Epidermal melanocyte (primary cell): ENCODE measurements at regions not wholly inside any gene's neighbourhood (a gene's known extent, or its start where the extent isn't known, plus 50 kb on each side); places are given as distances from the start of the nearest gene placed in this dataset.
A peak's percentile ranks its signal among the peaks of the same experiment; 100 is the strongest.
"Not testable (repeated sequence)": the region's sequence is repeated elsewhere in the genome, so short reads cannot be mapped to it uniquely, and the experiment has no call there.

Source experiments
- DNase-seq: peaks from one replicate; pipeline ENCODE4 v3.0.0; 2011; ENCODE audit warnings: low spot score; ENCODE audit not compliant: insufficient read length

DNA sequence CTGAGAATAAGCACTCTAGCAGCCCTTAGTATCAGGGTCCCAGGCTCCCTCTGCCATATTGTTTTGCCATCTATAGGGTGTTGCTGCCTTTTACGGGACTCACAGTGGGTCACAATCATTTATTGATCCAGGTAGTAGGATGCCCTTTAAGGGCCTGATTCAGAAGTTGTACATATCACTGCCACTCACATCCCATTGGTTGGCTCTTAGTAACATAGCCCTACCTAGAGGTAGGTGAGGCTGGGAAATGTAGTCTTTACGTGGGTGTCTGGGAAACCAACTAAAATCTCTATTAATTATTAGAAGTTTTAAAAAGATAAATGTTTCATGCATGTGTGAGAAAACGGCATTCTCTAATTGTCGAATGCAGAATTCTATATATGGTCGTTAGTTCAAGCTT lies 78.8 kb upstream of the ATP5PO start:
- DNase-seq: no peak

DNA sequence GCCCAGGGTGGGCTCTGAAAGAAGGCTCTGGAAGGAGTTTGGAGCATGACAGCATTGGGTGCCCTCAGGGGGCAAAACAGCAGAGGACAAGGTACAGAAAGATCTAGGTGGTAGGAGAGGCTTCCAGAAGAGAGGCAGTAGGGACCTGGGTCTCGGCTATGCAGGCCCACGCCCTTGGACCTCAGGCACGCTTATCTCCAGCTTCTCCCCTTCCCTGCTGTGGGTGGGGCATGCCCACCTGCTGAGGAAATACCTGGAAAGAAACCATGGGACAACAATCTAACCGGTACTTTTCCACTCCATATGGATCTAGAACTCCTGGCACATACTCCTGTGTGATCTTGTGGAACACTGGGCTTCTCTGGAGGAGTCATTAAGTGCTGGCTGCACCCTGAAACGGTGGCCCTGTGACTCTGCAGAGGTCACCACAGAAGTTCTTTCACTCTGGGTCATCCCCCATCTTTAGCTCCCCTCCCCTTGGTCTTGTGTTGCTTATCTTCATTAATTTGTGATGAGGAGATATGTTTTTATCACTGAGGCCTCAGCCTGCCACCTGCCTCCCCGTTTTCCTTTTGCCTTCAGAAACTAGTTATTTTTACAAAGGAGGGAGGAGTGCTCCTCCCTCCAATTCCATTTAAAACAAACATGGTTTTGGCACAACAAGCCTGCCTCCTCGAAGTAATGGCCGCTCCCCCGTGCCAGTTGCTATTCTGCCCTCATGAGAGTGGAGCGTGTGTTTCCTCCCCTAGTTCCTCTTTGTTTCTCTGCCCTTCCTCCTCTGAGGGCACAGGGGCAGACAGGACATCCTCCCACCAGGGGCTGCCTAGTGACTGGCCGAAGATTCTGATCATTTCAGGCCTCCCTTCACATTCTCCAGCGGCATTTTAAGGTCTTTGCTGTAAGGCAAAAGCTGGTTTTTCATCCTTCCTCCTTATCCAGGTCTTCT lies 78.0 kb upstream of the ATP5PO start:
- no peak for DNase-seq

DNA sequence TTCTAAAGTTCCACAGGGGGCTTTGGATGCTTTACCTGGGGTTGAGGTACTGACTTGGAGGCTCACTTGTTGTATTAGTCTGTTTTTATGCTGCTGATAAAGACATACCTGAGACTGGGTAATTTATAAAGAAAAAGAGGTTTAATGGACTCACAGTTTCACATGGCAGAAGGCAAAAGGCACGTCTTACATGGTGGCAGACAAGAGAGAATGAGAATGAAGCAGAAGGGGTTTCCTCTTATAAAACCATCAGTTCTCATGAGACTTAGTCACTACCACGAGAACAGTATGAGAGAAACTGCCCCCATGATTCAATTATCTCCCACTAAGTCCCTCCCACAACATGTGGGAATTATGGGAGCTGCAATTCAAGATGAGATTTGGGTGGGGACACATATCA lies 76.8 kb upstream of the ATP5PO start:
- DNase-seq: not testable (repeated sequence)

DNA sequence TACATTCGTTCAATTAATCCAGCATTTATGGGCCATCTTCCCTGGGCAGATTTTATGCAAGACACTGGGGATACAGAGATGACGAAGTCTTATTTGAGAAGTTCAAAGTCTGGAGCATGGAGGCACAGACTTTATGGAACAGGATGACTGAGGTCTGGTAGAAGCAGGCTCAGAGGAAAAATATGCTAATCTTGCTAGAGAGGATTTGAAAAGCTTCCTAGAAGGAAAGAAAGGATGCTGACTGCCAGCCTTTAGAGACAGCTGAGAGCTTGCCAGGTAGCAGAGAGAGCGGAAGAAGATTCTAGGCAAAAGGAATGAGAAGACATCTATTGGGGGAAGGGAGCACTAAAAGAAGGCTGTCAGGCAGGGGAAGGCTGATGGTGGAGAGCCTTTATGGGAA lies 75.5 kb upstream of the ATP5PO start:
- no peak for DNase-seq

DNA sequence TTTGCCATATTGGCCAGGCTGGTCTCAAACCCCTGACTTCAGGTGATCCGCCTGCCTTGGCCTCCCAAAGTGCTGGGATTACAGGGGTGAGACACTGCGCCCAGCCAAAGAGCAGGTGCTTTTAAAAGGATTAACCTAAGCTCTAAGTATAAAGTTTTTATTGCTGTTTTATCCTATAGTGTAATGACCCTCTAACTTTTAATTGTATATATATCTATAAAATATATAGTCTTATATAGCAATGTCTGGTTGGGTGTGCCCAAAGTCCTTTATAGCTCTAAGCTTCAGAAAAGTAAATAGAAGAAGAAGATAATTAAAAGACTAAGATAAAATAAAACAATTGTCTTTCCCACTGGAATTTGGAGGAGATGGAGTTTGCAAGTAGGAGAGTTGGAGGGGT lies 73.8 kb upstream of the ATP5PO start:
- no peak for DNase-seq

DNA sequence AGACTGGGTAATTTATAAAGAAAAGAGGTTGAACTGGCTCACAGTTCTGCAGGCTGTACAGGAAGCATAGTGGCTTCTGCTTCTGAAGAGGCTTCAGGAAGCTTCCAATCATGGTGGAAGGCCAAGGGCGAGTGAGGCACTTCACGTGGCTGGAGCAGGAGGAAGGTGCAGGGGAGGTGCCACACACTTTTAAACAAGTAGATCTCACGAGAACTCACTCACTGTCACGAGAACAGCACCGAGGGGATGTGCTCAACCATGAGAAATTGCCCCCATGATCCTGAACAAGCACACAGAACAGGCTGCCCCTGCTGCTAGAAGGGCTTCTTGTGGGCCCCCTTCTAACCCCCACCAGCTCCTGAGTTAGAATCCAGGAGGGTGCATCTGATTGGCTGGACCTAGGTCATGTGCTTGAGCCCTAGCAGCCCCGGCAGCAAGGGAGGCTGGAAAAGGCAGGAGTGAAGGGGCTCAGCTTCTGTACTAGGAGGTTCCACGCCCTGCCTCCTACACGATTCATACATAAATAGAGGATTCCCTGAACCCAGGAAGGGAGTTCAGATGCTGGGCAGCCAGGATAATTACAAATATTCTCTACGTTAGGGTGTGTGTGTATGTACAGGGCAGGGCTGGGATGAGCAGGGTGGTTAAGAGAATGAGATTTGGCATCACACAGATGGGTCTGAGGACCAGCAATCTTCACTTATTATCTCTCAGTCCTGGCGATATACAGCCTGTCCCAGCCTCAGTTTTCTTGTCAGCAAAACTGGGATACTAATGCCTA lies 72.8 kb upstream of the ATP5PO start:
- no peak for DNase-seq

DNA sequence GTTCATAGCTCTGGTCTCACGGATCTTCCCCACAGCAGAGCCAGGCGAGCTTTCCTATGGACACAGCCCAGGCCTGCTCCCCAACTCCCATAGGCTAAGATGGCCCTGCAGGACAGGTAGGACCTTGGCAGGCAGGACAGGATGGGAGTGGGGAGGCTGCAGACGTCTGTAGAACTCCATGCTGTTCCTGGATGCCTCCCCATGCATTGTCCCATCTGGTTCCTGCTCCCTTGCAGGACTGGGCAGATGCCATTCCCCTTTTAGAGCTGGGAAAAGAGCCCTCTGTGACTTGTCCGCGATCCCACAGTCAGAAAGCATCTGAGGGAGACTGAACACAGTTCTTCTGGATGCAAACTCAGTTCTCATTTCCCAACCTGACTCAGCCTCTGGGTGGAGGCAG lies 71.9 kb upstream of the ATP5PO start:
- no peak for DNase-seq

DNA sequence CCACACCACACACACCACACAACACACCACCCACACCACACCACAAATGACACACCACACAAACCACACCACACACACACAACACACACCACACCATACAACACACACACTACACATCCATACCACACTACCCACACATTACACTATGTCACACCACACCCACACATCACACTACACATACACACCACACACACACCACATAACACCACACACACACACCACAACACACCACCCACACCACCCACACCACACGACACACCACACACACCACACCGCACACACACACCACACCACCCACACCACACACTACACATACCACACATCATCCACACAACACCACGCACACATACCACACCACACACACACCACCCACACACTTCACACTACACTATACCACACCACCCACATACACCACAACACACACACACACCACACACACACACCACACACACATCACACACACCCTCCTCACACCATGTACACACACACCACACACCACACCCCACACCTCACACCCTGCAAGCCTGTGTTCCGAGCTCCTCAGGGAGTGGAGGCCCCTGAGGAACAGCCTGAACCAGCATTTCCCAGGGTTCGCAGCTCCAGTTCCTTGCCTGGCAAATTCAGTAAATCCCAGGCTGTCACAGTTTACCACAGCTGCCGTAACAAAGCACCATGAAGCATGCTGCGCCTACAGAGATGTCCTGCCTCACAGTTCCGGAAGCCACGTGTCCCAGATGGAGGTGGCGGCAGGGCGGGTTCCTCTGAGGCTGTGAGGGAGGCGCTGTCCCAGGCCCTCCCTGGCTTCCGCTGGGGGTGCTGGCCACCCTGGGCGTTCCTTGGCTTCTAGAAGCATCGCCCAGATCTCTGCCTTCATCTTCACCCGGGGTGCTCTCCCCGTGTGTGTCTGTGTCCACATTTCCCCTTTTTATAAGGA lies 69.8 kb upstream of the ATP5PO start:
- DNase-seq: no peak

DNA sequence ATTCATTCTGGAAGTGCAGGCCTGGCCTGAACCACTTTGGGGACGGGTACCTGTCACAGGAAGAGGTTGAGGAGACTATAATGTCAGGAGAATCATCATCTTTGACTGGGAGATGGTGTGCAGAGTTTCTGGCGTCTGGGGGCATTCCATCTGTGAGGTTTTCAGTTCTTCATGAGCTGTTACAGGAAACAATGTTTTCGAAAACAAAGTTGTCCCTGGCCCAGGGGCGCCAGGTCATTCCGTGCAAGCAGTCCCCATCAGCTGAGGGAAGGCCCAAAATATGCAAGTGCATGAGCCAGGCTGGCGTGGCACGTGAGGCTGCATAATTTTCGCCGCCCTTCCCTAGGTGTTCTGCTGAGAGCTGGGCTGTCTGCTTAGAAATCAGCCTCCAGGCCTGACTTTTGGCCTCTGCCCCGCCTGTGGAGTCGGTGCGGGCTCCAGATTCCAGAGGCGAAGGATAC lies 68.4 kb upstream of the ATP5PO start:
- no peak for DNase-seq

DNA sequence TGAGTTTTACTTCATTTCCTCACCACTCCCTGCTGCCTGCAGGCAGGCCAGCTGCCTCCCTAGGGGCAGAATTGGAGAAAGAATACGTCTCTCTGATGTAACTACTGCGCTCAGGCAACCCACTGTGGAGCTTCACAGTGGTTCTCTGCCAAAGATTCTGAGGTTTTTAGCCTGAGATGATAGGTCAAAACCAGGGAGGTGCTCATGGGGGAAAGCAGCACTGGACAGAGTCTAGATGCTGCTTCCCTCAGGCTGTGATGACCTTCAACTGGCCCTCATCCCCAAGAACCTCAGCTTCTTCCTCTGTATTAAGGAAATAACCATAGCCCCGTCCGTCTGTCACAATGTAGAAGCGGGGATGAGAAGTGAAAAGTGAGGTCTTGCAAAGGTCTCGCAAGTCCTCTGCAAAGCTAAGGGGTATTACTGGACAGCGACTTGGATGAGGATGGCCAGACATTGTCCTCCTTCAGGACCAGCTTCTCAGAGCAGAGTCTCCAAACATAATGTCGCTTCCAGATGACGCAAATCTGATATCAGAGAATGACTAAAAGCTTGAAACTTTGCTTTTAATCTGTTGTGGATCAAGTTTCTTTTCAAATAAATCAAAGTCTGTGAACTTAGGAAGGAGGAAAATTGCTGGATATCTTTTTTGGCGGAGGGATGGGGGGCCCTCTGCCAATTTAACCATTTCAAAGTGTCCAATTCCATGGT lies 65.9 kb upstream of the ATP5PO start:
- DNase-seq: no peak

DNA sequence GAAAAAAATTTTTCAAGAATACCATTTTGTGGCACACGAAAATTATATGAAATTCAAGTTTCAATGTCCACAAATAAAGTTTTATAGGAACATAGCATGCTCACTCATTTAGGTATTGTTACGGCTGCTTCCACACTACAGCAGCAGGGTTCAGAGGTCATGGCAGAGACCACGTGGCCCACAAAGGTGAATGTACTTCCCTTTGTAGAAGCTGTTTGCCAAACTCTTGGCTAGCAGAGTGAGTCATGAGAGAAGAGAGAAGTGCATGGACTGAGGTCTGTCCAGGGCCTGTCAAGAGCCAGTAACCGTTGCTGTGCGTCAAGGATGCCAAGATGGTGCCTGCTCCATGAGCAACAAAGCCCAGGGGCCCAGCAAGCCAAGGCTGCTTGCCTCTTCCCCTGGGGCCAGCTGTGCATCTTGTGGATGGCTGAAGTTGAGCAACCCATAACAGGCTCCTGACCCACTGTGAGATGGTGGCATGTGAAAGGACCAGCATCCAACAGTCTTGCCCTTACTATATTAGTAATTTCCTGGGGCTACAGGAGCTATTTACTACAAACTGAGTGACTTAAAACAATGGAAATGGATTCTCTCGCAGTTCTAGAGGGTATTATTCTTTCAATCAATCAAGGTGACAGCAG lies 64.8 kb upstream of the ATP5PO start:
- DNase-seq: no peak

DNA sequence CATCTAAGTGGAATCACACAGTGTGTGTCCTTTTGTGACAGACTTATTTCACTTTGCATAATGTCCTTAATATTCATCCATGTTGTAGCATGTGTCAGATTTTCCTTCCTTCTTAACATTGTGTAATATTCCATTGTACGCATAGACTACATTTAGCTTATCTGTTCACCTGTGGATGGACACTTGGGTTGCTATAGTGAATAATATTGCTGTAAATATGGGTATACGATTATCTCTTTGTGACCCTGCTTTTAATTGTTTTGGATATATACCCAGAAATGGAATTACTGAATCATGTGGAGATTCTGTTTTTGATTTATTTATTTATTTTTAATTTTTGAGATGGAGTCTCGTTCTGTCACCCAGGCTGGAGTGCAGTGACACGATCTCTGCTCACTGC lies 63.0 kb upstream of the ATP5PO start:
- no peak for DNase-seq

DNA sequence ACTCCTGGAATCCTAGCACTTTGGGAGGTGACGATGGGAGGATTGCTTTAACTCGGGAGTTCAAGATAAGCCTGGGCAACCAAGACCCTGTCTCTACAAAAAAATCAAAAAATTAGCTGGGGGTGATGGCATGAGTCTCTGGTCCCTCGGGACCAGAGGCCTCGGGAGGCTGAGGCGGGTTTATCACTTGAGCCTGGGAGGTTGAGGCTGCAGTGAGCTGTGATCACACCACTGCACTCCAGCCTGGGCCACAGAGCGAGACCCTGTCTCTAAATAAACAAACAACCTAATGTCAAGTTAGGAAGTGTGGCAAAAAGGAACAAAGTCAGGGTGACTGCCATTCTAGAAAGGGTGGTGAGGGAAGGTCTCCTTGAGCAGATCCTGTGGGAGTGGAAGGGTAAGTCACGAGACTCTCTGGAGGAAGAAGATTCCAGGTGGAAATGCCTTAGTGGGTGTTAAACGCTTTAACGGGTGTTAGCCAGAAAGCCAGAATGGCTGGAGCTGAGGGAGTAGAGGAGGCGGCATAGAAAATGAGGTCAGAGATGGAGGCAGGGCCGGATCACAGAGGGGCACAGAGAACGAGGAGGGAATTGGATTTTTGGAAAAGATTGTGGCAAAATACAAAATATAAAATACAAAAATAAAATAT lies 62.2 kb upstream of the ATP5PO start:
- DNase-seq: no peak

DNA sequence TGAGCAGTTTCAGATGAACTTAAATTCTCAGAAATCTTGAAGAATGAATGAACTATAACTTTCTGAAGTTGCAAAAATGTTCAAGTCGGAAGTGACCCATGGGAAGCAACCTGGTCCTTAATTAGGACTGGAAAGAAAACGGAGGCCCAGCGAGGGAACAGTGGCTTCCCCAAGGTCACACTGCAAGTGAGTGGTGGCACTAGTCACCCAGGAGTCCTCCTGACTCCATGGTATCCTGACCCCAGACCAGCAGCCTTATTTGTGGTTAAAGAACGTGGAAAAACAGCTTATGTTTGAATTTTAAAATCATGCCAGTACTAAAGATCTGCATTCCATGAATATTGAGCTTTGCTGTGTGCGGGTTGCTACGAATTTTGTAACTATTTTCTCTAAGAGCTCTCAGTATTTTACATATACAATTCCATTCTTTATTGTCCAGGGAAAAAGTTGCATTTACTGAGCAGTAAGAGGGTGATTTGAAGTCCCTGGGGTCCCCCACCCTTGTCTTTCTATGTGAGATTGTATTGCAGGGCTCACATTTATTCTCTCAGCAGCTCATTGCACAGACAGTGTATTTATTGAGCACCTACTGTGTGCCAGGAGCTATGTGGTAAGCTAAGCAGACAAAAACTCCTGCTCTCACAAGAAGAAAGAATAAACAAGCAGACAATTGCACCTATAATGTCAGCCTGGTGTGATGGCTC lies 61.6 kb upstream of the ATP5PO start:
- DNase-seq: no peak

DNA sequence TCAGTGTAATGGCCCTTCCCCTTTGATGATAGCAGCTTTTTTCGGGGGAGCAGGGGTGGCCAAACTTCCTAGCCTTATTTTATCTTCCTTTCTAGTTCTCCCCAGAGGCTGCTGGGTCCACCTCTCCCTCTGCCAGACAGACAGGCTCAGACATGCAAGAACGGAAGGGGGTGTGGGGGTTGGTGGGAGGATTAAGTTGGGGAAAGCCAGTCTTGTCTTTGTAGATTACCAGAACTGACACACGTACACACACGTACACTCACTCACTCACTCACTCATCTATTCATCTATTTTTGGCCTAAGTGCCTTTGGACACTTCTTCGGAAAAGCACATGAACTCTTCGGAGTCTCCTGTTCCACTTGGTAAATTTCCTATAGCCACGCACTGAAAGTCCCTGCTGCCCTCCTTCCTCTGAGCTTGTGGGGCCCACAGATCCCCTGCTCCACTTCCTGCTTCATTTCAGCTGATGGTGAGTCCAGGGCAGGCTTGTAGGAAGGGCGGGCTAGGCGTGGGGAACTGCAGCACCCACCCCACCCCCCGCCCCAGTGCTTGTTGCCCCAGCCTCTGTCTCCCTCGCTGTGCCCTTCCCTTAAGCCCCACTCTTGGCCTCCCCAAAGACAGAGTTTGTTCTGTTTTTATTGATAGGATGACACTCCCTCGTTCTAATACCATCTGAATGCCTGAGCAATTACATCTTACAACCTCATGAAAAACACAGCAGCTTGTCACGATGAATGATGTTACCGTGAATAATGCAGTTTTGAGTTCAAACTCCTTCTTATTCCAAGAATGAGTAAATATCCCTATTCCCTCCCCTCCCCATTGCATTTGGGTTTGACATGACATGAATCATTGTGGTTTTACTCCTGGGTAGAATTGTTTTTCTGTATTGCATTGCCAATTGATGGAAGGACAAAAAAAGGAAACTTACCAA lies 60.7 kb upstream of the ATP5PO start:
- peak; percentile 69 for DNase-seq

DNA sequence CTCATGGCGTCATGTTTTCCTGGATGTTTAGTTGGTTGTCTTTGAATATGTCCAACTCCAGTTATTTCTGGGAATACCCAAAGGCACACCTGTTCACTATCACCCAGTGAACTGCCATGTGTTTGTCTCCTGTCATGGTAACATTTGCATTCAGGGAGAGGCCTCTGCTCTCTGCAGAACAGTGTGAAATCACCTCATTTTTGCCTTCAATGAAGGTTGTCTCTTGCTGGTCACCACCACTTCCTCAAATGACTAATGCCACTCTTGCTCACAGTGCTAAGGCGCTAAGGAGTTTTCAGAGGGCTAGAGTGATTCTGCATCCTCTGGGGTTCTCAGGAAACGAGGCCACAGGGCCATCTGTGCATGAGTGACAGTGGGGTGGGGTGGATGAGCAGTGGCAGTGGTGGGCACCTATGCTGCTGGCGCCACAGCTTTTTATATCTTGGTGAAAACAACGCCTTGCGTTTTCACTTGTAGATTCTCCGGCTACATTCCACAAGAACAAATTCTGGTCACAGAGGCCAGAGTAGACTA lies 60.0 kb upstream of the ATP5PO start:
- DNase-seq: no peak

DNA sequence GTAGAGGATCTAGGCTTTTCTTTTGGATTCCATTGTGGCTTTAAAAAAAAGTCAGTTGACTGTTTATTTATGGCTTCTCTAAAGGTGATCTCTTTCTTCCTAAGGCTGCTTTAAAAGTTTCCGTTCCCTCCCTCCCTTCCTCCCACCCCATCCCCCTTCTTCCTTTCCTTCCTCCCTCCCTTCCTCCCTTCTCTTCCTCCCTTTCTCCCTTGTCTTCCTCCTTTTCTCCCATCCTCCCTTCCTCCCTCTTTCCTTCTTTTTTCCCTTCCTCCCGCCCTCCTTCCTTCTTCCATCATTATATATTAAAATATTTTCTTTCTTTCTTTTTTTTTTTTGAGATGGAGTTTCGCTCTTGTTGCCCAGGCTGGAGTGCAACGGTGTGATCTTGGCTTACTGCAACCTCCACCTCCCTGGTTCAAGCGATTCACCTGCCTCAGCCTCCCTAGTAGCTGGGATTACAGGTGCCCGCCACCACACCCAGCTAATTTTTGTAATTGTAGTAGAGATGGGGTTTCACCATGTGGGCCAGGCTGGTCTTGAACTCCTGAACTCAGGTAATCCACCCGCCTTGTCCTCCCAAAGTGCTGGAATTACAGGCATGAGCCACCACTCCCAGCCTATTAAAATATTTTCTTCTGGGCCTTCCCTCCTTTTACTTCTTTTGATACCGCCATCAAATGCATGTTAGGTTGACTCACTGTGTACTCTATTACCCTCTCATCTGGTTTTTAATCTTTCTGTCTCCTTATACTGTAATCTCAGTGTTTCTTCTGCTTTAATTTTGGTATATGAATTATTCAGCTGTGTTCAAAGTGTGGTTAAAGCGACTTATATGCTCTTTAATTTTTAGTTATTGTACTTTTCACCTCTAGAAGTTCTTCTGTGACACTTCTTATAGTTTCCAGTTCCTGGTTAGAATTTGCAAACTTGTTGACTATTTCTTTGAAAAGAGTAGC lies 59.2 kb upstream of the ATP5PO start:
- DNase-seq: no peak
